NCI-H526 treated with DMSO at 0.1 percent for 48 hours (cell line): ENCODE measurements at regions not wholly inside any gene's neighbourhood (a gene's known extent, or its start where the extent isn't known, plus 50 kb on each side); places are given as distances from the start of the nearest gene placed in this dataset.
"Not testable (repeated sequence)": the region's sequence is repeated elsewhere in the genome, so short reads cannot be mapped to it uniquely, and the experiment has no call there.

Source experiments
- DNase-seq: peaks from one replicate; lab custom pipeline; 2025; lab: John Stamatoyannopoulos, UW

DNA sequence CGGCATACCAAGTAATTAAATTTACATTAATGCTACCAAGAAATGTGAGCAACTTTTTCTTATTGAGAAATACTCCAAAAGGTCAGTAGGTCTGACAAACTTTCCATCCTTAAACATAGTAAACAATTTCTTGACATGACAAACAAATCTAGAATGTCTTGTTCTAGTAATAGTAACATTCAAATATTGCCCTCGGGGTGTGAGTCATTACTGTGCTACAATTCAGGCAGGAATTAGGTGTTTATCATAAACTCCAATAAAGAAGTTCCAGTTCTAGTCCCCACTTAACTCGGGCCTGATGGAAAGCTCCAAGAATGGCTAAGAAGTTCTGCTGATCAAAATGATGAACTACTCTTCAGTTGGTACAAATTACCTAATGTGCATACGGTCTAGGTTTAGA is 235.6 kb upstream of the TUSC1 start:
- no peak for DNase-seq

DNA sequence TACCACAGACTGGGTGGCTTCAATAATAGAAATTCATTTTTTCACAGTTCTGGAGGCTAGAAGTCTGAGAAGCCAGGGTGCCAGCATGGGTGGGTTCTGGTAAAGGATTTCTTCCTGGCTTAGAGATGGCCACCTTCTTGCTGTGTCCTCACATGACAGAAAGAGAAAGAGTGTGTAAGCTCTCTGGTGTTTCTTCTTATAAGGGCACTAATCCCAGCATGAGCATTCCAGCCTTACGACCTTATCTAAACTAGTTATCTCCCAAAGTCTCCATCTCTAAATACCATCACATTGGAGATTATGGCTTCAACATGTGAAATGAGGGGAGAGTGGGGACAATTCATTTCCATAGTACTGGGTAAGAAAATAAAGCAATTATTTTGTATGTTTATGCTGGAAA is 226.5 kb upstream of the TUSC1 start:
- DNase-seq: no peak

DNA sequence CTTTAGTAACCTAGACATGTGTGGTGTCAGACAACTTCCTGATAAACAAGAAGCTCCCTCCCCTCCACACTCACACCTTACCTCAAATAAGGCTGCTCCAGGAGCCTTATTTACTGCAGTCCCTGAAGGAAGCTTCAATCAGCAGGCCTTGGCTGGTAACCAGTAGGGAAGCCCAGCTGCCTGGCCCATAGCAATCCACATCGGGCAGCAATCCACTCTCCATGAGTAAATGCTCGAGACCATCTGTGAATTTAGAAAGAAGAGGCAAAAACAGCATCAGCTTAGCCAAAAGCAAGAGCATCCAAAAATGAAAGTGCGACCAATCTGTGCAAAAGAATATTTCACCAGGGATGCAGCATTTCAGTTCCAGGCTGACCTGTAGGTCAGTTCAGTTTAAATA is 213.3 kb upstream of the TUSC1 start:
- no peak for DNase-seq

DNA sequence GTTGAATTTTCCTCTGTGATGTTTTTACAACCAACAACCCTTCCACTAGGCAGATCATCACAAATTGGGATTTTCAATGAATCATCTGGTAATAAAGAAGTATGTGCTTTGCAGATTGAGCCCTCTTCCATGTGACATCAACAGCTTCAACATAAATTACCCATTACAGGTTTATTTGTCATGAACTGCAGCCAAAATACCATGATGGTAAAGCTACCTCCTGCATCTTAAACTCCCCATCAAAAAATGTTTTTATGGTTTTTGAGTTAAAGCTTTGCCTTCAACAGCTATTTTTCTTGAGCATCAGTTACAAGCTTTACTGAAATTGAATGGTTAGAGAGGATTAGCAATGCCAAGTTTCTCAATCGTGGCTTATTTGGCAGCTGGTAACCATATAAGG is 211.4 kb upstream of the TUSC1 start:
- DNase-seq: no peak

DNA sequence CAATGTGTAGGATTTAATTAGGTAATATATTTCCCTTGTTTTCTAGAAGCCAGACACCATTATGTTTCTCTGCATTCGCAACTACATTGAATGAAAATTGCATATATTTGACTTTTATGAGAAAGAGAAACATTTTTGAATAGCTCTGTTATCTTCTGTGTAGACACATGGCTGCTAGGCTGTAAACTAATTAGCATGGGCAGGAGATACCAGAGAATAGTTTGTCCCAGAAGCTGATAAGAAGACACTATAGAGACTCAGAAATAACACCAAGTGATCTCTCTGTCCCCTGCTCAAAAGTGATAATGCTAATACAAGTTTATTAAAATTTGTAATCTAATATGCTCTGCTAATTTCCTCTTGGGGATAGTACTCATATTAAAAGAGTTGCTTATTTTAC is 198.0 kb upstream of the TUSC1 start:
- DNase-seq: no peak

DNA sequence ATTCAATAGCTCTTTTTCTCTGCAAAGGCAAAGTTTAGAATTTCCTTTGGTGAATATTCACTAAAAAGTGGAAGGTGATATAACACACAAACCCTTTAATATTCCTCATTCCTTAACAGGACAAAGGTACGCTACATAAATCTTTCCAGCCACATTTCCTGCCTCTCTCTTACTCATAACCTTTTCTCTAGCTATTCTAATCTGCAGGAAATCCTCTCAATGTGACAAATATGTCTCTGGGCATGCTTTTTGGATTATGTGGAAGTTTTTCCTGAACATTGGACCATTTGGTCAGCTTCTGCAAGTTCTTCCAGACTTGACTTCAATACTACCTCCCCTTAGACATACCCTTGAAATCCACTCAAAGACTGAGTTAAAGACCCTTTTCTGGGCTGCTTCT is 186.3 kb upstream of the TUSC1 start:
- DNase-seq: no peak

DNA sequence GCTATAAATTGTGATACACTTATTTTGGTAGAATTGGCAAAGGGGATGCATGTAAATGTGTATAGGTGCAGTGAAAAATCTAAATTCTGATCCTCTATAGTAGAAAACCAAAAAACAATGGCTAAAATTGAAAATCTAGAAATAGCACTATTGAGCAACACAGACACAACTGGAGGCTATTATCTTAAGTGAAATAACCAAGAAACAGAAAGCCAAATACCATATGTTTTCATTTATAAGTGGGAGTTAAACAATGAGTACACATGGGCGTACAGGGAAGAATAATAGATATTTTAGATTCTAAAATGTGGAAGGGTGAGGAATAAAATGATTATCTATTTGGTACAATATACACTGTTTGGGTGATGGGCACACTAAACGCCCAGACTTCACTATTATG is 183.2 kb upstream of the TUSC1 start:
- no peak for DNase-seq

DNA sequence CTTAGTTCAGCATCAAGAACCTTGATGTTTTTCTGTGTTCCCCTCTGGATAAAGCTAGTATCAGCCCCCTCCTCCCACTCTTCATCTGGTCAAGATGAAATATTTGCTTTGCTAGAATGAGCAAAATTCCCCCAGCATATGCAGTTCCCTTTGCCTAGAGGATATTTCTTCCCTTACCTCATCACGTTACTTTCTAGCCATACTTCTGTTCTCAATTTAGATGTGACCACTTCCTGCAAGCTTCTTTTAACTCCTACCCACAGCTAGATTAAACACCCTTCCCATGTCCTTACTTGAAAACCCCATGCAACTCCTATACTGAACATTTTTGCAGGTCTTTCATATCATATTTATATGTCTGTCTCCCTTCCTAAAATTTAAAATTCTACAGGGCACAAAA is 178.9 kb upstream of the TUSC1 start:
- DNase-seq: no peak

DNA sequence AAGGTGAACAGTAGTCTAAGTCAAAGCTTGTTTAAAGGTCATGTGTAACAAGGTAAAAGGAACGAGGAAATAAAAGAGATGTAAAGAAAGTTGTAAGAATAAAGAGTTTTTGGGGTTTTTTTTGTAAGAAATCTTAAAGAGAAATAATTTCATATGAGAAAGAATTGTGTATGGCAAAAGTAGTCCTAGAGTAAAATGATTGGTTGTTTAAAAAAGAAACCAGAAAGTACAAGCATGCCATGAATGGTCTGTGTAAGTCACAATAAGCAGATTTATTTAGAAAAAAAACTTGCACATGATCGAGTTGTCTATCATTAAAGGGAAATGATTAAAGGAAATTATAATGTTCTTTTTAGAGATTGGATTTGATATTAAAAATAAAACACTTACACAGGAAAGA is 172.6 kb upstream of the TUSC1 start:
- DNase-seq: no peak

DNA sequence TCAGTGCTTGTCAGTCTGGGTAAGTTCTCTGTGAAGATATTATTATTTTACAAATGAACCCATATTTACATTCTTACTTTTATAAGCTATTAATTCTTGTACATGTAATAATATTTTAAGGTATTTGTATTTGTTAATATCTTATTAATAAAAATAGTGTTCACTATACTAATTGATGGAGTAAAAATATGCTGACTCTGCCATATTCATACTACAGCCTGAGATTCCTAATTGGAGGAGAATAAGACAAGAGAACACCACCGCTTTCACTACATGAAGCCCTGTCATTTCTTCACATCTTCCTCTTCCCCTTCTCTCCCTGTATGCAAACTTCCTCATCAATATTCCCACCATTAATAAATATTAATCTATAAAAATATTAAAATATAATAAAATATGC is 167.6 kb upstream of the TUSC1 start:
- no peak for DNase-seq

DNA sequence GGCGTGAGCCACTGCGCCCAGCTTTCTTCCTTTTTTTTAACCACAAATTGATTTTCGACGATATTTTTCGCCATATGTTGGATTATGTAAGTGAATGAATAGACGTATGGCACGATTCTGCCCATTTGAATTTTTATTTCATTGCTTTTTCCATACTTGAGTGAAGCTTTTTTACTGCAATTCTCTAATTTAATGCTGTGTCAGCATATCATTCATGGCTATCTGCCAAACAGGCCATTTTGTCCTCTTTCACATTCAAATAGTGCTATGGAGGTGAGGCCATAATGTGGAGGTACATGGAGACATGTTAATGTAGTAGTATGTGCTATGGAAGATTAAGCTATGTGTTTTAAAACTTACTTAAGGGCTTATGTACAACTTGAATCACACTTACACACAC is 152.1 kb upstream of the TUSC1 start:
- no peak for DNase-seq

DNA sequence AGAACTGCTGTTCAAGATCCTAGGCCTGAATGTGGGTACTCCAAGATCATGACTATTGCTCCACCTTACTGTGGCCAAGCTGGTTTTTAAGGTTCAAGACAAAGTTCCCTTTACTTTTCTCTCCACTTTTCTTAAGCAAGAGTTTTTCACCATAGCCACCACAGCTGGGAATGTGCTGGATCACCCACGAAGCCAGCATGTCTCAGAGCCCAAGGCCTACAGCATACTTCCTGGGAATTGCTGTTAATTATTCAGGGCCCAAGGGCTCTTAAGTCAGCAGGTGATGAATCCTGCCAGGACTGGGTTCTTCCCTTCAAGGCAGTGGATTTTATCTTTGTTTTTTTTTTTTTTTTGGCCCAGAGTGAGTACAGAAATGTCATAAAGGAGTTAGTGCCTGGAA is 149.4 kb upstream of the TUSC1 start:
- DNase-seq: no peak

DNA sequence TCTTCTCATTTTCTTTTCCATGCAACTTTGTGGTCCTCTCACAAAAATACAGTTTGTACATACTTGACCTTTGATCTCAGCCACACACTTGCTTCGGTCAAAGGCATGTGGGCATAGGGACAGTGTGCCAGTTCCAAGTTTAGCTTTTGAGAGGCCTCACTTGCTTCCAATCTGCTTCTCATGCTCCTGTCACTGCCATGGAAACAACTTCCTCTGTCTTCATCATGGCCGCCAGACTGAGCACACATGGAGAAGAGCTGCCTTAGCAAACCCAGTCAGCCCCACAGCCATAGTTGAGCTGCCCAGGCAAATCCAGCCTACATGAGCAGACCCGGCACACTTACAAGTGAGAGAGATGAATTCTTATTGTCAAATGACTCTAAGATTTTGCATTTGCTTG is 138.2 kb upstream of the TUSC1 start:
- no peak for DNase-seq

DNA sequence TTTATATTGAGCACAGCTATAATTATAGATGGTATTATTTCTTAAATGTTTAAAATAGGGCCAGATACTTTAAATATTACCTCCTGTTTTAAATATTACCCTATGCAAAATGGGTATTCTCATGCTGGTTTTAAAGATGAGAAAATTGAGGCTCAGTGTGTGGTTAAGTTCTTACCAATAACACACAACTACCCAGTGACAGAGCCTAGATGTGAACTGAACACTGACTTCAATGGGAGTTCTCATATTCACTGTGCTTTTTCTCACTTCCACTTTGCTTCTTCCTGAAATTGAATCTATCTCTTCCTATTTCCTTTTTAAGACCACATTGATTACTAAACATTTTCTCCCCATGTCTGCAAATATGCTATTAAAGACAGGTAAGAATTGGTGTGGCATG is 135.8 kb upstream of the TUSC1 start:
- no peak for DNase-seq

DNA sequence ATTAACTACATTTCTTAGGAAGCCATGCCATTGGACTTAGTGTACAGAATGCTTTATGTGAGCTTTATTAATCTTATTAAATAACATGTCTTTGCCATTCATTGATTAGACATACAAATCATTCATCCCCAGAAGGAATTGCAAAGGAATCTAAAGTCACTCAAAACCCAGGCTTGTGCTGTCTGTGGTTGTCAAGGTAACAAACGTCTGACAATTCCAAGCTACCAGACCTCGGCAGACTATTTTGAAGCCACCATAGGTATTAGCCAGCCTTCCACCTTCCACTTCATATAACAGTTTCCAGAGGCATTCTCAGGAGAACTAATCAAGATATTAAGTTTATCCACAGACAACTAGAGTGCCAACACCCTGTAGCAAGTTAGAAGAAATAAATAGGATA is 135.2 kb upstream of the TUSC1 start:
- no peak for DNase-seq

DNA sequence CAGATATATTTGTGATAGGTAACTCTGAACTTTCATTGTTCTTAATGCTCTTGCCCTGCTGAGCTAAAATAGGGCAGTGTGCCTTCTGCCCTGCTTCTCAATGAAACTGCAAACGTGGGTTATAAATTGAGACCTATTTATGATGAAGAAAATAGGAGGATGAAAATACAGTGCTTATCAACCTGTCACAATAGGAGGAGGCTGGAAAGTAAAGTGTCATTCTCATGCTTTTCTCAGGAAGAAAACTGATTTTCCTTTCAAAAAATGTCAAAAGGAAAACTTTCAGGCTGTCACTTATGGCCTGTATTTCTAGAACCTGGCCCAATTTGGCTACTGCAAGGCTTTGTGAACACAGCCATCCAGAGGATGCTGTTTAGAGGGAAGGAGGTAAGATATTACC is 130.3 kb upstream of the TUSC1 start:
- no peak for DNase-seq

DNA sequence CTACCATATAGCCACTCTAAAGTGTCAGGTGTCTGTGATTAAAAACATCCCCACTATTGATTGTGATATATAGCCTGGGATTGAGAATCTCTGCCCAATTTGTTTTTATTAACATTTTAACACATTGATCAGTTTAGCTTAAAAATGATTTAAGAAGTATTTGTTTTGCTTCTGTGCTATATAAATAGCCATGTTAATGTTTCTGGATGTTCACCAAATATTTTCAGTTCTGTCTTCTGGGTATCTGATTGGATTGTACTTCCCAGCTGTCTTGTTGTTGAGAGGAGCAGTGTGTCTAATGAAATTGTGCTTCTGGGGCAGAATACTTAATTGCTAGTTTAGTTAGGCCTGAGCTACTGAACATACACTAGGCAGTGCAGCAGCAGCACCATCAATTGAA is 126.6 kb upstream of the TUSC1 start:
- DNase-seq: no peak

DNA sequence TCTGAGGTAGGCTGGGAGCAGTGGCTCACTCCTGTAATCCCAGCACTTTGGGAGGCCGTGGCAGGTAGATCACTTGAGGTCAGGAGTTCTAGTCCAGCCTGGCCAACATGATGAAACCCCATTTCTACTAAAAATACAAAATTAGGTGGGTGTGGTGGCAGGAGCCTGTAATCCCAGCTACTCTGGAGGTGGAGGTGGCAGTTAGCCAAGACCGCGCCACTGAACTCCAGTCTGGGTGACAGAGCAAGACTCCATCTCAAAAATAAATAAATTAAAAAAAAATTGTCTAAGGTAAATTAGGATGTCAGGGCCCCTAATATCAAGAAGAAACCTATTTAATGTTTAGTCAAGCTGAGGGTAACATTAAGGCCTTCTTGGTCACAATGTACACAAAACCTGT is 123.7 kb upstream of the TUSC1 start:
- DNase-seq: not testable (repeated sequence)

DNA sequence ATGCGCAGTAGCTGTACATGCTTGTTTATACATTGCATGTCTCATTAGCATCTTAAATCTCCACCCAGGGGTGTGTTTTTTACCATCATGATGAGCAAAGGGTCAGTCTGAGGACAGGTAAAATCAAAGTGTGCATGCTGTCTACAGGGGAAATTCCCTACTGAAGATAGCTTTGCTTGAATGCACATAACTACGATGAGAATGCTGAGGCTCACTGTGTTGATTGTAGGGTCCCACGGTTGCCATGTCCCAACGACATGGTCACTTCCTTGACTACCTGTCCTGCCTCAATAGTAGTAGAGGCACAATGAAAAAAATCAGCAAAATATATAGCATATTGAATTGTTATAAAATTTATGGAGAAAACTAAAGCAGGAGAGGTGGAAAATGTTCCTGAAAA is 95.6 kb upstream of the TUSC1 start:
- no peak for DNase-seq

DNA sequence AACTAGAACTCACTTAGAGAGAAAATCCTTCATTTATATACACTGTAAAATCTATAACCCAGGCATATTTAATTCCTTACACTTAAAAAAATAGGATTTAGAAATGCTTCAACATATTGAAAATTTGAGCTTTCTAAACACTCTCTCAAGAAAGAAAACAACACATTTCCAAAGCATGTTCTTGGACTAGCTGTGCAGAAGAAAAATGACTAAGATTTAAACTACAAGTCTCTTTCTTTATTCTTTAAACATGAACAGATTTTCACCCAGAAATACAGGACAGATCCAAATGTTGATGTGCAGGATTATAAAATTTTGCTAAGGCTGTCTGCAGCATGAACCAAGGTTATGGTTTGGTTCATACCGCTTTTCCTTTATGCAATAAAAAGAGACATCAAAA is 77.7 kb upstream of the TUSC1 start:
- DNase-seq: no peak

DNA sequence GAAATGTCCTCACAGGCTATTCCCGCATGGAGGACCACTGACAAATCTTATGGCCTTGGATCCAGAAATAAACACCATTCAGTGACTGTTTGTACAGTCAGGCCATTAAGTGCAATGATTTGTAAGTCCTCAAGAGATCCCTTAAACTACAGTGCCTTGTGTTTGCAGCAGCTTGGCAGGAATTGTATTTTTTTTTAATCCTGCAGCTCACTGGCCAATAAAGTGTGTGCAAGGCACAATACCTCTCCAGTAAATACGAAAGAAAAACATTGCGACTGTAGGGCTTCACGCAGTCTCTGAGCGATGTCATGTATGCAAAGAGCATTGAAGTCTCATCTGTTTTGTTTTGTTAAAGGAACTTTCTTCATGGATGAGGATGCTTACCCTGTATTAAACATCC is 74.2 kb upstream of the TUSC1 start:
- no peak for DNase-seq

DNA sequence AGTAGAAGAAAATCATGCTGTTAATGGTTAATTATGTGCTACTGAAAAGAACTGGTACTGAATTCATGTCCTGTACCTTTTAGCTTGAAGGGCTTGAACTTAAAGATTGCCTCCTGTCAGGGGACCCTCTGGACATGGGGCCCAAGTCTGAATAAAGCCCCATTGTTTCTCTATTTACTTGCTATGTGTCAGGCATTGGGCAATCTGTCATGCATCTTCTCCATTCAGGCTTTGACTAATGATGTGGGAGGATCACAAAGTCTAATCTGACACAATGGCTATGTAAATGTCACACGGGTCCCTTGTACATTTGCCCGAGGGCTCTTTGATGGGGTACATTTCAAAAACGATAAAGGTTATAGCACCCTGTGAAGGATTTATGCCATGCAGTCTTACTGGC is 64.0 kb upstream of the TUSC1 start:
- DNase-seq: no peak

DNA sequence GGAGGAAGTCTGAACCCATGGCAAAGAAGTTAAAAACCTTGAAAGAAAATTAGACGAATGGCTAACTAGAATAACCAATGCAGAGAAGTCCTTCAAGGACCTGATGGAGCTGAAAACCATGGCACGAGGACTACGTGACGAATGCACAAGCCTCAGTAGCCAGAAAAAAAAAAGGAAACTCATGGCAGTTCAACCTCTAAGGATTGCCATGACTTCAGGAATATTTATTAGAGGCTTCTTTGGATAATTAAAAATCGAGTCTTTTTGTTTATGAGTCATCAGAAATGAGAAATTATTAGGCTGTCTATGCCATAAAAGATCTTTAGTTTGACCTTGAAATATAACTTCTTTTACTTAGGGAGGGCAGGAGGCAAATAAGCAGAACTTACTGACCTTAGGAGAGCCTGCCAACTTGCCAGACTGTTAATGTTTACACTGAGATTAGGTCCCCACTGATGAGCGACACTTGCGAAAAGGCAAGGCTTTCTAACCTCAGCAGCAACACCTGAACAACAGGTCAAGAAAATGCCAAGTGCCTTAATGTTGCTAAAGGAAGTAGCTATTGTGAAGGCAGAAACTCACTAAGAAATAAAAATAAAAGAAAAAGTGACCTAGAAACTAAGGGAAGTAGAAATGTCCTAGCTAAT is 55.2 kb upstream of the TUSC1 start:
- no peak for DNase-seq

DNA sequence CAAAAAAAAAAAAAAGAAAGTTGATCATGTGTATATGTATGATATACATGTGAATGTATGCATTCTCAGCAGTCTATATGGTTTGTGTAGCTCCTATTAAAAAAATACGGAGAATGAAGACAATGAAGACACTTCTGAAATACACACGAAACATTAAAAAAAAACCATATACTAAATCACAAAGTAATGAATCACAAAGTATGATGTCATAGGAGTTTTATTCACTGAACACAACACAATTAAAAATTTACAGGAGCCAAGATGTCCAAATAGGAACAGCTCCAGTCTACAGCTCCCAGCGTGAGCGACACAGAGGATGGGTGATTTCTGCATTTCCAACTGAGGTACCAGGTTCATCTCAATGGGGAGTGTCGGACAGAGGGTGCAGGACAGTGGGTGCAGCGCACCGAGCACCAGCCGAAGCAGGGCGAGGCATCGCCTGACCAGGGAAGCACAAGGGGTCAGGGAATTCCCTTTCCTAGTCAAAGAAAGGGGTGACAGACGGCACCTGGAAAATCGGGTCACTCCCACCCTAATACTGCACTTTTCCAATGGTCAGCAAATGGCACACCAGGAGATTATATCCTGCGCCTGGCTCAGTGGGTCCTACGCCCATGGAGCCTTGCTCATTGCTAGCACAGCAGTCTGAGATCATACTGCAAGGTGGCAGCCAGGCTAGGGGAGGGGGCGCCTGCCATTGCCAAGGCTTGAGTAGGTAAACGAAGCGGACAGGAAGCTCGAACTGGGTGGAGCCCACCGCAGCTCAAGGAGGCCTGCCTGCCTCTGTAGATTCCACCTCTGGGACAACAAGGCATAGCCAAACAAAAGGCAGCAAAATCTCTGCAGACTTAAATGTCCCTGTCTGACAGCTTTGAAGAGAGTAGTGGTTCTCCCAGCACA is 53.9 kb upstream of the TUSC1 start:
- DNase-seq: not testable (repeated sequence)
